ENCODE measurements at regions not wholly inside any gene's neighbourhood (a gene's known extent, or its start where the extent isn't known, plus 50 kb on each side); places are given as distances from the start of the nearest gene placed in this dataset.

DNA sequence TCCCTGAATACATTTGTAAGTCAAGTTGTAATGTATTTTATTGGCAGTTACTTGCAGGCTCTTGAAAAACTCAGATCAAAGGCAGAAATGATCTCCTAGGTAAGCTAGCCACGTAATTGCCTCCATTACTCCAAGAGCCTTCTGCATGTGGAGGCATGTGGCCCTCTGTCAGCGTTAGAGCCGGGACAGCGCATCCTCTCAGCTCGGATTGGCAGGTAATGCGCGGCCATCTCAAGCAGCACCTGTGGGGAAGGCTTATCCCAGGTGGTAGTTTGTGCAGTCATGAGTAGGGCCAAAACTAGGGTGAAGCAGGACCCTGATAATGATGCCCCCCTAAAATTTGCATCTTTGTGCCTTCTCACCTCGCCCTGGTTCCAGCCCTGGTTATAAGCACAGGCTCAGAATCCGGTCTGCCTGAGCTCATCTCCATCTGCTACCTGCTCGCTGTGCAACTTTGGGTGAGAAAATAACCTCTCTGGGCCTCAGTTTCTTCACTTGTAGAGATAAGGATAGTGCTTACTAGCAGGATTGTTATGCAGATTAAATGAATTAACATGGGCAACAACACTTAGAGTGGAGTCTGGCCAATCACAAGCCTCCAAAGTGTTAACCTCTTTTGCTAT is 157.5 kb upstream of the PMEPA1 start:
- Histone ChIP-seq H3K27me3 (ENCODE audit: insufficient read depth, low read length) (peaks cover 68% of the 10 kb centered on the region), H3K27ac (ENCODE audit: low read depth, low read length) (no peak overlapping the region), H3K9ac (ENCODE audit: low read length) (no peak overlapping the region), H3K36me3 (ENCODE audit: control insufficient read depth in 1 of 2, insufficient read depth in 2 of 2, low read length in 2 of 2) (no peaks in the 10 kb centered on the region), H3K79me2 (ENCODE audit: insufficient read depth, low read length) (no peaks in the 10 kb centered on the region), H3K4me3 (replicated peaks in 1 of 2; ENCODE audit: low read depth in 1 of 2, low read length in 2 of 2) (no peak overlapping the region), H4K20me1 (ENCODE audit: insufficient read depth) (no peaks in the 10 kb centered on the region; the same call in 1 of the 2 replicates), H2AFZ (ENCODE audit: low read depth, low read length, poor library complexity, severe bottlenecking) (no peak overlapping the region), H3K4me1 (ENCODE audit: control insufficient read depth in 1 of 2, insufficient read depth in 2 of 2, low read length in 2 of 2) (no peaks in the 10 kb centered on the region), H3K9me2 (ENCODE audit: insufficient read depth) (no peaks in the 10 kb centered on the region), H3K9me3 (ENCODE audit: control insufficient read depth in 1 of 2, insufficient read depth in 1 of 2, low read depth in 1 of 2, low read length in 2 of 2) (no peaks in the 10 kb centered on the region), H3K4me2 (ENCODE audit: low read length) (no peak overlapping the region)
- intact Hi-C loops (cut with micrococcal nuclease): no loop called here
- TF ChIP-seq SRF (IDR thresholded peaks at IDR 0.05; ENCODE audit: low read depth) (no peak), YY1 (IDR thresholded peaks at IDR 0.05; ENCODE audit: extremely low read depth, insufficient replicate concordance, low read depth, low read length) (no peak), FOSL1 (IDR thresholded peaks at IDR 0.05; ENCODE audit: low read depth) (no peak), EGR1 (IDR thresholded peaks at IDR 0.05; ENCODE audit: low read depth) (no peak), POLR2A (IDR thresholded peaks at IDR 0.05; ENCODE audit: borderline replicate concordance, extremely low read depth, insufficient read depth, insufficient read length) (no peak), JUND (IDR thresholded peaks at IDR 0.05) (no peak), ZFX (IDR thresholded peaks at IDR 0.05) (no peak), CBX3 (IDR thresholded peaks at IDR 0.05; ENCODE audit: low read depth) (no peak), ELF1 (IDR thresholded peaks at IDR 0.05; ENCODE audit: borderline replicate concordance, low read depth) (no peak), EZH2 (IDR thresholded peaks at IDR 0.05) (no peak), CEBPB (IDR thresholded peaks at IDR 0.05; ENCODE audit: low read depth) (no peak), EZH2phosphoT487 (IDR thresholded peaks at IDR 0.05; ENCODE audit: borderline replicate concordance) (no peak)
- TF ChIP-seq, protein P1, sequence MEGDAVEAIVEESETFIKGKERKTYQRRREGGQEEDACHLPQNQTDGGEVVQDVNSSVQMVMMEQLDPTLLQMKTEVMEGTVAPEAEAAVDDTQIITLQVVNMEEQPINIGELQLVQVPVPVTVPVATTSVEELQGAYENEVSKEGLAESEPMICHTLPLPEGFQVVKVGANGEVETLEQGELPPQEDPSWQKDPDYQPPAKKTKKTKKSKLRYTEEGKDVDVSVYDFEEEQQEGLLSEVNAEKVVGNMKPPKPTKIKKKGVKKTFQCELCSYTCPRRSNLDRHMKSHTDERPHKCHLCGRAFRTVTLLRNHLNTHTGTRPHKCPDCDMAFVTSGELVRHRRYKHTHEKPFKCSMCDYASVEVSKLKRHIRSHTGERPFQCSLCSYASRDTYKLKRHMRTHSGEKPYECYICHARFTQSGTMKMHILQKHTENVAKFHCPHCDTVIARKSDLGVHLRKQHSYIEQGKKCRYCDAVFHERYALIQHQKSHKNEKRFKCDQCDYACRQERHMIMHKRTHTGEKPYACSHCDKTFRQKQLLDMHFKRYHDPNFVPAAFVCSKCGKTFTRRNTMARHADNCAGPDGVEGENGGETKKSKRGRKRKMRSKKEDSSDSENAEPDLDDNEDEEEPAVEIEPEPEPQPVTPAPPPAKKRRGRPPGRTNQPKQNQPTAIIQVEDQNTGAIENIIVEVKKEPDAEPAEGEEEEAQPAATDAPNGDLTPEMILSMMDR (IDR thresholded peaks at IDR 0.05 in 2 of 3, conservative IDR thresholded peaks at IDR 0.05 in 1 of 3; ENCODE audit: borderline replicate concordance in 1 of 3, insufficient read depth in 1 of 3, low read depth in 2 of 3, low read length in 2 of 3): no peak
- TF ChIP-seq, protein P2, sequence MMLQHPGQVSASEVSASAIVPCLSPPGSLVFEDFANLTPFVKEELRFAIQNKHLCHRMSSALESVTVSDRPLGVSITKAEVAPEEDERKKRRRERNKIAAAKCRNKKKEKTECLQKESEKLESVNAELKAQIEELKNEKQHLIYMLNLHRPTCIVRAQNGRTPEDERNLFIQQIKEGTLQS (IDR thresholded peaks at IDR 0.05): no peak
- TF ChIP-seq, protein P3, sequence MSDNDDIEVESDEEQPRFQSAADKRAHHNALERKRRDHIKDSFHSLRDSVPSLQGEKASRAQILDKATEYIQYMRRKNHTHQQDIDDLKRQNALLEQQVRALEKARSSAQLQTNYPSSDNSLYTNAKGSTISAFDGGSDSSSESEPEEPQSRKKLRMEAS (IDR thresholded peaks at IDR 0.05): no peak
- TF ChIP-seq, protein P4, sequence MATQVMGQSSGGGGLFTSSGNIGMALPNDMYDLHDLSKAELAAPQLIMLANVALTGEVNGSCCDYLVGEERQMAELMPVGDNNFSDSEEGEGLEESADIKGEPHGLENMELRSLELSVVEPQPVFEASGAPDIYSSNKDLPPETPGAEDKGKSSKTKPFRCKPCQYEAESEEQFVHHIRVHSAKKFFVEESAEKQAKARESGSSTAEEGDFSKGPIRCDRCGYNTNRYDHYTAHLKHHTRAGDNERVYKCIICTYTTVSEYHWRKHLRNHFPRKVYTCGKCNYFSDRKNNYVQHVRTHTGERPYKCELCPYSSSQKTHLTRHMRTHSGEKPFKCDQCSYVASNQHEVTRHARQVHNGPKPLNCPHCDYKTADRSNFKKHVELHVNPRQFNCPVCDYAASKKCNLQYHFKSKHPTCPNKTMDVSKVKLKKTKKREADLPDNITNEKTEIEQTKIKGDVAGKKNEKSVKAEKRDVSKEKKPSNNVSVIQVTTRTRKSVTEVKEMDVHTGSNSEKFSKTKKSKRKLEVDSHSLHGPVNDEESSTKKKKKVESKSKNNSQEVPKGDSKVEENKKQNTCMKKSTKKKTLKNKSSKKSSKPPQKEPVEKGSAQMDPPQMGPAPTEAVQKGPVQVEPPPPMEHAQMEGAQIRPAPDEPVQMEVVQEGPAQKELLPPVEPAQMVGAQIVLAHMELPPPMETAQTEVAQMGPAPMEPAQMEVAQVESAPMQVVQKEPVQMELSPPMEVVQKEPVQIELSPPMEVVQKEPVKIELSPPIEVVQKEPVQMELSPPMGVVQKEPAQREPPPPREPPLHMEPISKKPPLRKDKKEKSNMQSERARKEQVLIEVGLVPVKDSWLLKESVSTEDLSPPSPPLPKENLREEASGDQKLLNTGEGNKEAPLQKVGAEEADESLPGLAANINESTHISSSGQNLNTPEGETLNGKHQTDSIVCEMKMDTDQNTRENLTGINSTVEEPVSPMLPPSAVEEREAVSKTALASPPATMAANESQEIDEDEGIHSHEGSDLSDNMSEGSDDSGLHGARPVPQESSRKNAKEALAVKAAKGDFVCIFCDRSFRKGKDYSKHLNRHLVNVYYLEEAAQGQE (IDR thresholded peaks at IDR 0.05; ENCODE audit: low read depth): no peak
- TF ChIP-seq, protein P5, sequence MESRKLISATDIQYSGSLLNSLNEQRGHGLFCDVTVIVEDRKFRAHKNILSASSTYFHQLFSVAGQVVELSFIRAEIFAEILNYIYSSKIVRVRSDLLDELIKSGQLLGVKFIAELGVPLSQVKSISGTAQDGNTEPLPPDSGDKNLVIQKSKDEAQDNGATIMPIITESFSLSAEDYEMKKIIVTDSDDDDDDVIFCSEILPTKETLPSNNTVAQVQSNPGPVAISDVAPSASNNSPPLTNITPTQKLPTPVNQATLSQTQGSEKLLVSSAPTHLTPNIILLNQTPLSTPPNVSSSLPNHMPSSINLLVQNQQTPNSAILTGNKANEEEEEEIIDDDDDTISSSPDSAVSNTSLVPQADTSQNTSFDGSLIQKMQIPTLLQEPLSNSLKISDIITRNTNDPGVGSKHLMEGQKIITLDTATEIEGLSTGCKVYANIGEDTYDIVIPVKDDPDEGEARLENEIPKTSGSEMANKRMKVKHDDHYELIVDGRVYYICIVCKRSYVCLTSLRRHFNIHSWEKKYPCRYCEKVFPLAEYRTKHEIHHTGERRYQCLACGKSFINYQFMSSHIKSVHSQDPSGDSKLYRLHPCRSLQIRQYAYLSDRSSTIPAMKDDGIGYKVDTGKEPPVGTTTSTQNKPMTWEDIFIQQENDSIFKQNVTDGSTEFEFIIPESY (IDR thresholded peaks at IDR 0.05; ENCODE audit: extremely low read depth, insufficient replicate concordance, low read length): no peak
- no peak for ATAC-seq
- DNase-seq (ENCODE audit: low read depth, low spot score): no peak
- ChIA-PET CTCF (no interaction called here), POLR2A (no interaction called here), RAD21 (ENCODE audit: low non-redundant PET in 1 of 2, low total read pairs in 2 of 2, uncharacterized antibody in 2 of 2, unreplicated experiment in 2 of 2) (no interaction called here)
- no TSS peak for BruUV-seq (replicated peaks)

All from HCT116 (cell line).